Ishikawa (cell line): ENCODE measurements at regions not wholly inside any gene's neighbourhood (a gene's known extent, or its start where the extent isn't known, plus 50 kb on each side); places are given as distances from the start of the nearest gene placed in this dataset.

Source experiments
- CEBPB ChIP-seq: IDR thresholded peaks from 2 replicates; pipeline ENCODE4 v1.6.1; 2012
- CREB1 ChIP-seq: IDR thresholded peaks from 2 replicates; pipeline ENCODE4 v1.6.1; 2012; ENCODE audit warnings: low read depth
- EGR1 ChIP-seq: IDR thresholded peaks from 2 replicates; pipeline ENCODE4 v1.6.1; 2012
- EP300 ChIP-seq: IDR thresholded peaks from 2 replicates; pipeline ENCODE4 v1.6.1; 2012; ENCODE audit warnings: borderline replicate concordance
- FOXM1 ChIP-seq: IDR thresholded peaks from 2 replicates; pipeline ENCODE4 v1.6.1; 2012; ENCODE audit warnings: low read depth, borderline replicate concordance
- NFIC ChIP-seq: IDR thresholded peaks from 2 replicates; pipeline ENCODE4 v1.6.1; 2012
- RAD21 ChIP-seq: IDR thresholded peaks from 2 replicates; pipeline ENCODE4 v1.6.1; 2012; ENCODE audit warnings: low read depth
- TAF1 ChIP-seq: IDR thresholded peaks from 2 replicates; pipeline ENCODE4 v1.6.1; 2012; ENCODE audit warnings: low read depth, mild to moderate bottlenecking
- TCF12 ChIP-seq: IDR thresholded peaks from 2 replicates; pipeline ENCODE4 v1.6.1; 2012; ENCODE audit warnings: low read depth
- TEAD4 ChIP-seq: IDR thresholded peaks from 2 replicates; pipeline ENCODE4 v1.6.1; 2012
- YY1 ChIP-seq: IDR thresholded peaks from 2 replicates; pipeline ENCODE4 v1.6.1; 2012; ENCODE audit warnings: low read depth
- ZBTB7A ChIP-seq: IDR thresholded peaks from 2 replicates; pipeline ENCODE4 v1.6.1; 2012; ENCODE audit warnings: low read depth
- TF ChIP-seq, protein P1 (sequence below): IDR thresholded peaks from 2 replicates; pipeline ENCODE4 v1.6.1; 2012; ENCODE audit warnings: low read depth, mild to moderate bottlenecking
- TF ChIP-seq, protein P2 (sequence below): IDR thresholded peaks from 2 replicates; pipeline ENCODE4 v1.6.1; 2012
- TF ChIP-seq, protein P3 (sequence below): IDR thresholded peaks from 2 replicates; pipeline ENCODE4 v1.6.1; 2012

DNA sequence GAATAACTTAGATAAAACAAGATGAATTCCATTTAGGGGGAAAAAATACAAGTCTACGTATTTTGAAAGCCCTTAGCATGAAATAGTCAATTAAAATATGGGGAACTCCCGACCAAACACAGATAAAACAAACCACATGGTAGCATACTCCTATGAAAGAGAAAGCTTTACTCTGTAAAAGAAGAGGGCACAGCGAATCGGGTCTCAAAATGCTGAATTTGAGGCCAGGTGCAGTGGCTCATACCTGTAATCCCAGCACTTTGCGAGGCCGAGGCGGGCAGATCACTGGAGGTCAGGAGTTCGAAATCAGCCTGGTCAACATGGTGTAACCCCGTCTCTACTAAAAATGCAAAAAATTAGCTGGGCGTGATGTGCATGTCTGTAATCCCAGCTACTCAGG lies 116.9 kb upstream of the TIAM1 start:
- TF ChIP-seq TAF1: no peak
- TF ChIP-seq, protein P1, sequence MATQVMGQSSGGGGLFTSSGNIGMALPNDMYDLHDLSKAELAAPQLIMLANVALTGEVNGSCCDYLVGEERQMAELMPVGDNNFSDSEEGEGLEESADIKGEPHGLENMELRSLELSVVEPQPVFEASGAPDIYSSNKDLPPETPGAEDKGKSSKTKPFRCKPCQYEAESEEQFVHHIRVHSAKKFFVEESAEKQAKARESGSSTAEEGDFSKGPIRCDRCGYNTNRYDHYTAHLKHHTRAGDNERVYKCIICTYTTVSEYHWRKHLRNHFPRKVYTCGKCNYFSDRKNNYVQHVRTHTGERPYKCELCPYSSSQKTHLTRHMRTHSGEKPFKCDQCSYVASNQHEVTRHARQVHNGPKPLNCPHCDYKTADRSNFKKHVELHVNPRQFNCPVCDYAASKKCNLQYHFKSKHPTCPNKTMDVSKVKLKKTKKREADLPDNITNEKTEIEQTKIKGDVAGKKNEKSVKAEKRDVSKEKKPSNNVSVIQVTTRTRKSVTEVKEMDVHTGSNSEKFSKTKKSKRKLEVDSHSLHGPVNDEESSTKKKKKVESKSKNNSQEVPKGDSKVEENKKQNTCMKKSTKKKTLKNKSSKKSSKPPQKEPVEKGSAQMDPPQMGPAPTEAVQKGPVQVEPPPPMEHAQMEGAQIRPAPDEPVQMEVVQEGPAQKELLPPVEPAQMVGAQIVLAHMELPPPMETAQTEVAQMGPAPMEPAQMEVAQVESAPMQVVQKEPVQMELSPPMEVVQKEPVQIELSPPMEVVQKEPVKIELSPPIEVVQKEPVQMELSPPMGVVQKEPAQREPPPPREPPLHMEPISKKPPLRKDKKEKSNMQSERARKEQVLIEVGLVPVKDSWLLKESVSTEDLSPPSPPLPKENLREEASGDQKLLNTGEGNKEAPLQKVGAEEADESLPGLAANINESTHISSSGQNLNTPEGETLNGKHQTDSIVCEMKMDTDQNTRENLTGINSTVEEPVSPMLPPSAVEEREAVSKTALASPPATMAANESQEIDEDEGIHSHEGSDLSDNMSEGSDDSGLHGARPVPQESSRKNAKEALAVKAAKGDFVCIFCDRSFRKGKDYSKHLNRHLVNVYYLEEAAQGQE: no peak

DNA sequence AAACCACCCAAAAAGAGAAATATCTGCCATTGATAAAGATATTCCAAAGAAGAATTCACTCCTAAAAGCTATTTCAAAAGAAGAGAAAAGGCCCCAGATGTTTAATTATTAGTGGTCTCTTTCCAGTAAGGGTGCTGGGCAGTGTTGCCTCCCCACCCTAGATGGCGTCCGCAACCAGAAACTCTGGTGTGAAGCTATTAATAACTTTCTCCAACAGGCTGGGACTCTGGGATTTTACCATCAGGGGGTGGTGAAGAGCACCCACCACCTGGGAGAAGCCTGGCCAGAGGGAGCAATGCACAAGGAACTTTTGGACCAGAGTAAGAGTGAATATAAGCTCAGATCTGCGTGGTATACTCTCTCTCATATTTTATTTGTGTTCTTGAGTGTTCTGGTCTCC lies 115.4 kb upstream of the TIAM1 start:
- TF ChIP-seq TEAD4 (no peak), EGR1 (no peak), ZBTB7A (no peak), CEBPB (no peak), TAF1 (no peak), RAD21 (no peak), NFIC (no peak), YY1 (no peak), TCF12 (no peak)
- TF ChIP-seq, protein P2, sequence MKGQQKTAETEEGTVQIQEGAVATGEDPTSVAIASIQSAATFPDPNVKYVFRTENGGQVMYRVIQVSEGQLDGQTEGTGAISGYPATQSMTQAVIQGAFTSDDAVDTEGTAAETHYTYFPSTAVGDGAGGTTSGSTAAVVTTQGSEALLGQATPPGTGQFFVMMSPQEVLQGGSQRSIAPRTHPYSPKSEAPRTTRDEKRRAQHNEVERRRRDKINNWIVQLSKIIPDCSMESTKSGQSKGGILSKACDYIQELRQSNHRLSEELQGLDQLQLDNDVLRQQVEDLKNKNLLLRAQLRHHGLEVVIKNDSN: no peak
- TF ChIP-seq, protein P1: no peak

DNA sequence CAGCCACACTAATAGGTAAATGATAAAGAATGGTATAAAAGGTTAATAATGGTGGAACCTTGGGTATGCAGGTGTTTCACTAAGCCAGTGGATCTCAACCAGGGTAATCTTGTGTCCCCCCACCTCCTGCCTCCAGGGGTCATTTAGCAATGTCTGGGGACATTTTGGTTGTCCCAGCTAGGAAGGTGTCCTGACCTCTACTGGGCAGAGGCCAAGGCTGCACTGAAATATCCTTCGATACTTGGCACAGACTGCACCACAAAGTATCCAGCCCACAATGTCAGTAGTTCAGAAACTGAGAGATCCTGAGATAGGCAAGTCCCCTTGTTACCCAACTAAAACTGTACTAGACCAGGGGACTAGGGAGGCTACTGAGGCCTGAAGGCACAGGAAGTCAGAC lies 113.6 kb upstream of the TIAM1 start:
- TF ChIP-seq FOXM1 (no peak), YY1 (no peak), RAD21 (peak; percentile 16; the same call in 1 of the 2 replicates), TAF1 (no peak), CEBPB (no peak)
- TF ChIP-seq, protein P2: no peak

DNA sequence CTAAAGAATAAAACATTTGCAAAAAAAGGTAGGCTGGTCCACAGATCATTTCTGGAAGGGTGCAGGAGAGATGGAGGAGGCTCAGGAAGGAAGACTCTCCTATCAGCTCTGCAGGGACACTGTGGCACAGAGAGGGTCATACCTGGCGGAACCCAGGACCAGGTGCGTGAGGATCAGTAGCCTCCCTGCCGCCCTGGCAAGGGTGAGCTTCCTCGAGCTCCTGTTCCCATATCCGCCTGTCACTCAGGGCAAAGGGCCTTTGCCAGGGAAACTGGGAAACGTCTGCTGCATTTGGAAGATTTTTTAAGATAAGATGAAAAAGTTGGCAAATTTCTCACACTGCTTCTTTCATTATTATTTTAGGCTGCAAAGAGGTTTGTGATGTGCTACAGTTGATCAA lies 112.1 kb upstream of the TIAM1 start:
- TF ChIP-seq TCF12: no peak
- TF ChIP-seq CREB1: no peak
- TF ChIP-seq NFIC: no peak
- no peak for TF ChIP-seq YY1
- no peak for TF ChIP-seq FOXM1
- no peak for TF ChIP-seq TEAD4
- TF ChIP-seq TAF1: no peak
- no peak for TF ChIP-seq EP300
- TF ChIP-seq ZBTB7A: no peak
- TF ChIP-seq, protein P1: no peak
- TF ChIP-seq, protein P2: no peak
- TF ChIP-seq, protein P3, sequence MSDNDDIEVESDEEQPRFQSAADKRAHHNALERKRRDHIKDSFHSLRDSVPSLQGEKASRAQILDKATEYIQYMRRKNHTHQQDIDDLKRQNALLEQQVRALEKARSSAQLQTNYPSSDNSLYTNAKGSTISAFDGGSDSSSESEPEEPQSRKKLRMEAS: no peak
- TF ChIP-seq CEBPB: no peak
- TF ChIP-seq EGR1: no peak
- TF ChIP-seq RAD21: no peak

DNA sequence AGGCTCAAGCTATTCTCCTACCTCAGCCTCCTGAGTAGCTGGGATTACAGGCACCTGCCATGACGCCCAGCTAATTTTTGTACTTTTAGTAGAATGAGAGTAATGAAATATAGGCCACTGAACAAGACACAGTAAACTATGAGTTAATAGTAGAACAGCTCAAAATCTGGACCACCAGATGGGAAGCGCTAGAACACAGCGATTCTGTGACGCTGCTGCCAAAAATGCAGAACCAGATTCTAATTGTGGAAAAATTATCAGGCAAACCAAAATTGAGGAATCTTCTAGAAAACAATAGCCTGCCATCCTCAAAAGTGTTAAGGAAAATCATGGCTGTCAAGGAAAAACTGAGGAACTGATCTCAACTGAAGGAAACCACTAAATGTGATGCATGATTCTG lies 111.4 kb upstream of the TIAM1 start:
- no peak for TF ChIP-seq TEAD4
- no peak for TF ChIP-seq ZBTB7A
- TF ChIP-seq EGR1: no peak
- TF ChIP-seq EP300: no peak
- TF ChIP-seq, protein P1: no peak
- TF ChIP-seq TCF12: no peak
- TF ChIP-seq CREB1: no peak
- no peak for TF ChIP-seq CEBPB
